Lung (tissue), 11 donors: ENCODE measurements at regions not wholly inside any gene's neighbourhood (a gene's known extent, or its start where the extent isn't known, plus 50 kb on each side); places are given as distances from the start of the nearest gene placed in this dataset.

Source experiments
- ATAC-seq: fragments of 200-7000 bp; cut with Tn5 transposase; one replicate; pipeline ENCODE4 v1.9.1; 2020; ENCODE audit warnings: moderate number of reproducible peaks; ENCODE audit not compliant: insufficient read depth, low FRiP score
- DNase-seq, 3 donors: peaks; one replicate each; pipeline ENCODE4 v3.0.0-alpha.2; 2013 to 2017
- H3K27ac ChIP-seq, 2 donors: one replicate each; pipeline ENCODE4 v1.5.1; 2013; ENCODE audit warnings: mild to moderate bottlenecking in 2 of 2, moderate library complexity in 2 of 2, control low read depth in 1 of 2, inconsistent platforms in 1 of 2, low read depth in 1 of 2, low read length in 1 of 2
- H3K27me3 ChIP-seq, 3 donors: one replicate each; pipeline ENCODE4 v1.5.1; 2013; ENCODE audit warnings: low read length in 2 of 3; ENCODE audit not compliant: control insufficient read depth in 3 of 3, insufficient read depth in 3 of 3
- H3K36me3 ChIP-seq, 4 donors: one replicate each; pipeline ENCODE4 v1.5.1; 2013; ENCODE audit warnings: low read length in 4 of 4, mild to moderate bottlenecking in 1 of 4, moderate library complexity in 1 of 4; ENCODE audit not compliant: control insufficient read depth in 4 of 4, insufficient read depth in 4 of 4
- H3K4me1 ChIP-seq, 5 donors: one replicate each; pipeline ENCODE4 v1.5.1; 2013; ENCODE audit warnings: low read length in 5 of 5, mild to moderate bottlenecking in 2 of 5, moderate library complexity in 1 of 5; ENCODE audit not compliant: control insufficient read depth in 5 of 5, insufficient read depth in 5 of 5
- H3K4me3 ChIP-seq: one replicate; pipeline ENCODE4 v1.5.1; 2013; ENCODE audit warnings: mild to moderate bottlenecking, control low read depth, moderate library complexity
- H3K9ac ChIP-seq, 2 donors: one replicate each; pipeline ENCODE4 v1.5.1; 2013; ENCODE audit warnings: low read length in 2 of 2, control low read depth in 1 of 2; ENCODE audit not compliant: insufficient read depth in 1 of 2
- H3K9me3 ChIP-seq, 4 donors: one replicate each; pipeline ENCODE4 v1.5.1; 2013; ENCODE audit warnings: low read length in 3 of 4, mild to moderate bottlenecking in 1 of 4, moderate library complexity in 1 of 4; ENCODE audit not compliant: control insufficient read depth in 4 of 4, insufficient read depth in 3 of 4
- CTCF ChIP-seq: IDR thresholded peaks from 2 replicates; pipeline ENCODE4 v1.5.1; 2012; ENCODE audit warnings: mild to moderate bottlenecking; ENCODE audit errors: control extremely low read depth, extremely low read depth
- WGBS, 2 donors: extraction: QIAGEN DNeasy Blood & Tissue Kit; methylation state at CpG; one replicate each; pipeline ENCODE4 v1.1.7; 2013; 5-methylcytosine and 5-hydroxymethylcytosine counted together
- donor health status: control.
- donor health status: control.
- donor health status: Bipolar disorder and iron deficiency.
- donor health status: healthy.
- donor health status: DM: yes; HTN: yes; CAD: no.

GRCh38 chr14:44369401-44370123 lies 137.5 kb downstream of the FSCB start:
- H3K9ac ChIP-seq: no peak overlapping the region
- H3K9me3 ChIP-seq: peaks cover 0 to 1% (median 0%) of the 10 kb centered on the region in 4 donors
- H3K36me3 ChIP-seq: no peaks in the 10 kb centered on the region
- no peaks in the 10 kb centered on the region for H3K4me1 ChIP-seq
- no peak for TF ChIP-seq CTCF
- no peaks in the 10 kb centered on the region for H3K27me3 ChIP-seq
- H3K27ac ChIP-seq: no peak overlapping the region
- ATAC-seq (no peak), DNase-seq (no peak)
- H3K4me3 ChIP-seq: no peak overlapping the region

DNA sequence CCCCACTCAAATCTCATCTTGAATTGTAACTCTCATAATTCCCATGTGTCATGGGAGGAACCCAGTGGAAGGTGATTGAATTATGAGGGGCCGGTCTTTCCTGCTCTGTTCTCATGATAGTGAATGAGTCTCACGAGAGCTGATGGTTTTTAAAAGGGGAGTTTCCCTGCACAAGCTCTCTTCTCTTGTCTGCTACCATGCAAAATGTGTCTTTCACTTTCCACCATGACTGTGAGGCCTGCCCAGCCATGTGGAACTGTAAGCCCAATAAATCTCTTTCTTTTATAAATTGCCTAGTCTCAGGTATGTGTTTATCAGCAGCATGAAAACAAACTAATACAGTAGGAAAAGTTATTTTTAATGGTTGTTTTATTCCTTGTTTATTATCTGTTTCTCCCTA lies 146.0 kb downstream of the FSCB start:
- DNase-seq (no peak), ATAC-seq (no peak)
- Histone ChIP-seq H3K27ac (no peak overlapping the region), H3K27me3 (no peaks in the 10 kb centered on the region), H3K36me3 (no peaks in the 10 kb centered on the region), H3K4me1 (no peaks in the 10 kb centered on the region), H3K4me3 (no peak overlapping the region), H3K9ac (no peak overlapping the region), H3K9me3 (peaks cover 0 to 1% (median 0%) of the 10 kb centered on the region in 4 donors)
- 85 to 86% methylated on average over 2 of the region's 2 CpGs for WGBS, 2 donors
- no peak for TF ChIP-seq CTCF

- no peak overlapping the region for H3K27ac ChIP-seq
- peaks cover 0 to 4% (median 0%) of the 10 kb centered on the region in 4 donors for H3K9me3 ChIP-seq
- H3K9ac ChIP-seq: no peak overlapping the region
- WGBS, 2 donors: 89 to 92% methylated on average over 3 of the region's 3 CpGs
- no peaks in the 10 kb centered on the region for H3K36me3 ChIP-seq
- no peaks in the 10 kb centered on the region for H3K4me1 ChIP-seq
- TF ChIP-seq CTCF: no peak
- H3K27me3 ChIP-seq: no peaks in the 10 kb centered on the region
- ATAC-seq: no peak
- DNase-seq: no peak
- H3K4me3 ChIP-seq: no peak overlapping the region
These were observed 153.3 kb downstream of the FSCB start for GRCh38 chr14:44353805-44354204.

- DNase-seq: no peak
These were observed 154.9 kb downstream of the FSCB start for GRCh38 chr14:44352201-44352600.

More at GRCh38 chr14:44352201-44352600, 154.9 kb downstream of the FSCB start:
- Histone ChIP-seq H3K27me3 (no peaks in the 10 kb centered on the region), H3K27ac (no peak overlapping the region), H3K9me3 (peaks cover 0 to 11% (median 4%) of the 10 kb centered on the region in 4 donors), H3K4me3 (no peak overlapping the region), H3K4me1 (no peaks in the 10 kb centered on the region), H3K36me3 (no peaks in the 10 kb centered on the region), H3K9ac (no peak overlapping the region)
- WGBS, 2 donors: 89 to 90% methylated on average over 1 of the region's 1 CpG
- TF ChIP-seq CTCF: no peak
- ATAC-seq: no peak
